Skeletal muscle satellite cell (primary cell): ENCODE measurements at regions not wholly inside any gene's neighbourhood (a gene's known extent, or its start where the extent isn't known, plus 50 kb on each side); places are given as distances from the start of the nearest gene placed in this dataset.

ENCODE experiments used
- H3K27me3 ChIP-seq: 2 replicates; pipeline ENCODE4 v1.7.0; 2013; ENCODE audit warnings: low read length; ENCODE audit not compliant: control insufficient read depth, insufficient read depth
- H3K36me3 ChIP-seq: 2 replicates; pipeline ENCODE4 v1.7.0; 2013; ENCODE audit warnings: mild to moderate bottlenecking, control low read depth, low read length; ENCODE audit not compliant: insufficient read depth
- H3K4me1 ChIP-seq: 2 replicates; pipeline ENCODE4 v1.7.0; 2013; ENCODE audit warnings: low read length; ENCODE audit not compliant: control insufficient read depth, insufficient read depth
- H3K4me2 ChIP-seq: 2 replicates; pipeline ENCODE4 v1.7.0; 2013; ENCODE audit warnings: mild to moderate bottlenecking, low read length
- H3K4me3 ChIP-seq: 2 replicates; pipeline ENCODE4 v1.7.0; 2013; ENCODE audit warnings: low read length
- H3K9ac ChIP-seq: 2 replicates; pipeline ENCODE4 v1.7.0; 2013; ENCODE audit warnings: mild to moderate bottlenecking, low read depth, low read length, moderate library complexity
- H3K9me3 ChIP-seq: replicated peaks from 2 replicates; pipeline ENCODE4 v1.7.0; 2013; ENCODE audit warnings: mild to moderate bottlenecking, control low read depth, low read length

DNA sequence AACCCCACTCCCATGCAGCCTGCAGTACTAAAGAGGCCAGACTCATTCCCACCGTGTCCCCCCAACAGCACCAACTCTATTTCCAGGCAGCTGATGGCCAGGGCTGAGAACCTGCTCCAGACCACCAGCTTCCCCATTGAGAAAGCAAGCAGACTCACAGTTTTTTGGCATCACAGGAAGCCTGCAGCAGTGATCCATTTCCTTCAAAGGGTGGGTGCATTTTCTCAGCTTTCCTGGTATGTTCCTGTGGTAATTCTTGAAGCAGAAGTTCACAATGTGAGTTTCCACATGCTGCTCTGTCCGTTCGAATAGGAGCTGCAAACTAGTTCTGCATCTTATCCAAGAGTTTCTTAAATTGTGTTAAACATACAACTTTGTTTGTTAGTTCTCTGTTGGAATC lies 1249.6 kb upstream of the FAM98A start:
- no peaks in the 10 kb centered on the region for H3K9me3 ChIP-seq
- no peaks in the 10 kb centered on the region for H3K27me3 ChIP-seq
- H3K4me1 ChIP-seq: no peaks in the 10 kb centered on the region
- H3K36me3 ChIP-seq: no peaks in the 10 kb centered on the region
- no peak overlapping the region for H3K9ac ChIP-seq
- H3K4me3 ChIP-seq: no peak overlapping the region
- H3K4me2 ChIP-seq: no peak overlapping the region

DNA sequence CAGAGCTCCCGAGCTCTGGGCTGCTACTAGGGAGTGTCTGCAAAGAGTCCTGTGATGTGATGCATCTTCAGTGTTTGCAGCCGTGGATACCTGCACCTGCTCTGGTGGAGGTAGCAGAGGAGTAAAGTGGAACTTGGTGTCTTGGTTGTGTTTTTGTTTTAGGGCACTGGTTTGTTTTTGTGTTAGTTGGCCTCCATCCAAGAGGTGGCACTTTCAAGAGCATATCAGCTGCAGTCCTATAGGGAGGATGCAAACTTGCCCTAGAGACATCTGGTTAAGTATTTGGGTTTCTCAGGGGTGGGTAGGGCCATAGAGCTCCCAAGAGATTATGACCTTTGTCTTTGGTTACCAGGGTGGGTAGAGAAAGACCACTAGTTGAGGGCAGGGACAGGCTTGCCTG lies 1249.0 kb upstream of the FAM98A start:
- H3K9ac ChIP-seq: no peak overlapping the region

DNA sequence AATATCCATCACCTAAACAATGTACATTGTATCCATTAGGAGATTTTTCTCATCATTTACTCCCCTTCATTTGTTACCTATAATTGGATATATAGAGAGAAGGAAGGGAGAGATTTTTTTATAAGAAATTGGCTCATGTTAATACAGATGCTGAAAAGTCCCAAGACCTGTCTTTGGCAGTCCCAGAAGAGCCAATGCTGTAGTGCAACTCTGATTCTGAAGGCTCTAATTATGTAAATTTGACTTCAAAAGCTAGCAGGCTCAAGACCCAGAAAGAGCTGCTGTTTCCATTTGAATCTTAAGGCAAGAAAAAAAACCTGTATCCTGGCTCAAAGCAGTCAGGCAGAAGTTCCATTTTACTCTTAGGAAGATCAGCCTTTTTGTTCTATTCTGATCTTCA lies 1245.5 kb upstream of the FAM98A start:
- no peaks in the 10 kb centered on the region for H3K27me3 ChIP-seq
- no peak overlapping the region for H3K4me3 ChIP-seq
- H3K4me1 ChIP-seq: no peaks in the 10 kb centered on the region
- H3K9ac ChIP-seq: no peak overlapping the region
- H3K4me2 ChIP-seq: no peak overlapping the region
- no peaks in the 10 kb centered on the region for H3K36me3 ChIP-seq
- no peaks in the 10 kb centered on the region for H3K9me3 ChIP-seq

More for the DNA sequence above, 1249.0 kb upstream of the FAM98A start:
- no peaks in the 10 kb centered on the region for H3K4me1 ChIP-seq
- H3K4me3 ChIP-seq: no peak overlapping the region
- no peaks in the 10 kb centered on the region for H3K27me3 ChIP-seq
- H3K4me2 ChIP-seq: no peak overlapping the region
- no peaks in the 10 kb centered on the region for H3K36me3 ChIP-seq
- H3K9me3 ChIP-seq: no peaks in the 10 kb centered on the region

DNA sequence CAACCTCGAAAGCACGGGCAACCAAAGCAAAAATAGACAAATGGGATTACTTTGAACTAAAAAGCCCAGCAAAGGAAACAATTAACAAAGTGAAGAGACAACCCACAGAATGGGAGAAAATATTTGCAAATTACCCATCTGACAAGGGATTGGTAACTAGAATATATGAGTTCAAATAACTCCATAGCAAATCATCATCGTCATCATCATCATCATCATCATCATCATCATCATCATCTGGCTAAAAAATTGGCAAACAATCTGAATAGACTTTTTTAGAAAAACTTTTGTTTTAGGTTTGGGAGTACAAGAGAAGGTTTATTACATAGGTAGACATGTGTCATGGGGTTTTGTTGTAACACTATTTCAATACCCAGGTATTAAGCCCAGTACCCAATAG lies 1239.3 kb upstream of the FAM98A start:
- Histone ChIP-seq H3K9me3 (peaks cover 3% of the 10 kb centered on the region), H3K36me3 (no peaks in the 10 kb centered on the region), H3K27me3 (no peaks in the 10 kb centered on the region), H3K4me2 (no peak overlapping the region), H3K9ac (no peak overlapping the region), H3K4me1 (no peaks in the 10 kb centered on the region), H3K4me3 (no peak overlapping the region)

DNA sequence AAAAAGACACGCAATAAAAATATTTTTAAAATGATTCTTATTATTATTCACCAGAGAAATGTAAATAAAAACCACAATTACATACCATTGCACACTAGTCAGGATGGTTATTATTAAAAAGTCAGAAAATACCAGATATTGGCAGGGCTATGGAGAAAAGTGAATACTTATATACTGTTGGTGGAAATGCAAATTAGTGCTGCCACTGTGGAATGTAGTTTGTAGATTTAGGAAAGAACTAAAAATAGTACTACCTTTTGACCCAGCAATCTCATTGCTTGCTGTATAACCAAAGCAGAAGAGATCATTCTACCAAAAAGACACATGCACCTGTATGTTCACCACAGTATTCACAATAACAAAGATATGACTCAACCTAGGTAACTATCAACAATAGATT lies 1237.3 kb upstream of the FAM98A start:
- peaks cover 3% of the 10 kb centered on the region for H3K9me3 ChIP-seq
- no peak overlapping the region for H3K4me3 ChIP-seq
- H3K36me3 ChIP-seq: no peaks in the 10 kb centered on the region
- H3K4me2 ChIP-seq: no peak overlapping the region
- H3K9ac ChIP-seq: no peak overlapping the region
- no peaks in the 10 kb centered on the region for H3K4me1 ChIP-seq
- H3K27me3 ChIP-seq: no peaks in the 10 kb centered on the region

DNA sequence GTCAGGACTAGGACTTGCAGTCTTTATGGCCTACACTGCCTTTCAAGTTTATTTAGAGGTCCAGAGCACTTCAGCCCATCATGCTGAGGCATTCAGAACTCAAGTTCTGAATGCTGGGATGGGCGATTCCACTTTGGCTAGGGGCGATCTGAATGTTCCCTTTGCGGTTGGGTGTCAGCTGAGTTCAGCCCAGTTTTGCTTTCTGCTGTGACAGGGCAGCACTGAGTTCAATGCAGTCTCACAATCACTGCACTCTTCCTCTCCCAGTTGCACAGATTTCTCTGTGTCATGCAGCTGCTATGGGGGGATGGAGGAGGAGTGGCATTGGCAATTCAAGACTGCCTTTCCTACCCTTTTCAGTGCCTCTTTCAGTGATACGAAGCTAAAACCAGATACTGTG lies 1232.0 kb upstream of the FAM98A start:
- no peak overlapping the region for H3K9ac ChIP-seq
- H3K36me3 ChIP-seq: no peaks in the 10 kb centered on the region
- no peaks in the 10 kb centered on the region for H3K4me1 ChIP-seq
- H3K4me3 ChIP-seq: no peak overlapping the region
- no peaks in the 10 kb centered on the region for H3K27me3 ChIP-seq
- H3K4me2 ChIP-seq: no peak overlapping the region
- H3K9me3 ChIP-seq: peaks cover 4% of the 10 kb centered on the region

DNA sequence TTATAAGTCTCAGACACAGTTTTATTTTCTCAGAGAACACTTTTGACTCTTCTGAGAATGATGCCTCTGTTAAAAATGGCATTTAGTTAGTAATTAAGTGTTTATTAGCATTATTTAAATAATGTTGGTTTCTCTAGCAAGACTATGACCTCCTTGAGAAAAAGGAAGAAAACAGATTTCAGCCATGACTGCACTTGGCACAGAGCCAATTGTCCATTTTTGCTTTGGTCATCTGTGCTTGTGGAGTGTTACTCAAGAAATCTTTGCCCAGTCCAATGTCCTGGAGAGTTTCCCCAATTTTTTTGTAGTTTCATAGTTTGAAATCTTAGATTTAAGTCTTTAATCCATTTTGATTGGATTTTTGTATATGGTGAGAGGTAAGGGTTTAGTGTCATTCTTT lies 1229.4 kb upstream of the FAM98A start:
- H3K9me3 ChIP-seq: peaks cover 4% of the 10 kb centered on the region
- H3K27me3 ChIP-seq: no peaks in the 10 kb centered on the region
- no peaks in the 10 kb centered on the region for H3K4me1 ChIP-seq
- H3K9ac ChIP-seq: no peak overlapping the region
- H3K4me2 ChIP-seq: no peak overlapping the region
- H3K36me3 ChIP-seq: no peaks in the 10 kb centered on the region
- no peak overlapping the region for H3K4me3 ChIP-seq

DNA sequence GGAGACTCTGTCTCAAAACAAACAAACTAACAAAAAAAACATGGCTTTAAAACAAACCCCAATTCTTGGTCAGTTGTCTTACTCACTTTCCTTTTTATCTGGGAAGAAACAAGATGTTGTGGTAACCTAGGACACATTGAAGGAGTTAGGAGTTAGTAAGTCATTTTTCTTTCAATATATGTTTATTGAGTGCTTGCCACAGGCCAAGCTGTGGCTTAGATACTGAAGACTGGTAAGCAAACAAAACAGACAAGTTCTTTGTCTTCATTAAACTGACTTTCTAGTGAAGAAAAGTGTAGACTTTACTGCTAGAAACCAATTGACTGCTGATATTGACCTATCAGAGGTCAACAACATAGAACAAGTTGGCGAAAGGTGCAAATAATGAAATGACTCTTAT lies 1228.3 kb upstream of the FAM98A start:
- no peak overlapping the region for H3K4me2 ChIP-seq
- H3K9ac ChIP-seq: no peak overlapping the region
- H3K36me3 ChIP-seq: no peaks in the 10 kb centered on the region
- H3K9me3 ChIP-seq: peaks cover 4% of the 10 kb centered on the region
- no peaks in the 10 kb centered on the region for H3K27me3 ChIP-seq
- H3K4me3 ChIP-seq: no peak overlapping the region
- no peaks in the 10 kb centered on the region for H3K4me1 ChIP-seq

DNA sequence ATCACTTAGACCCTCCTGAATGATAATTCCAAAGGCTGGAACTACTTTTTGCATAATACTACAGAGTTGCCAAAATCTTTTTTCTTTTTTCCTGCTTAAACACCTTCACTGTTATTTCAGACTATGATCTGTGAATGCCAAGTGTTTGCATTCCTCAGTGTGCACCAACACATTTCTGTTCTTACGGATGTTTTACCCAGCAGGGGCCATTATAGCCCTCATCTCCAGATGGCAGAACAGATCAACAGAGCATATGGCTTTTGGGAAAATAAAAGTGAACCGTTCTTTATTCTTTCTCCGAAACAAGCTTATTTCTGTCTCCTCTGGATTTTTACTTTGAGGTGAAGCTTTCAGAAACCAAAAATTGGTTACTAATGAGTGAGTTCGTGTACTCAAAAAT lies 1226.6 kb upstream of the FAM98A start:
- no peaks in the 10 kb centered on the region for H3K4me1 ChIP-seq
- no peaks in the 10 kb centered on the region for H3K27me3 ChIP-seq
- H3K9ac ChIP-seq: no peak overlapping the region
- H3K9me3 ChIP-seq: peaks cover 4% of the 10 kb centered on the region
- H3K4me2 ChIP-seq: no peak overlapping the region
- no peaks in the 10 kb centered on the region for H3K36me3 ChIP-seq
- no peak overlapping the region for H3K4me3 ChIP-seq

DNA sequence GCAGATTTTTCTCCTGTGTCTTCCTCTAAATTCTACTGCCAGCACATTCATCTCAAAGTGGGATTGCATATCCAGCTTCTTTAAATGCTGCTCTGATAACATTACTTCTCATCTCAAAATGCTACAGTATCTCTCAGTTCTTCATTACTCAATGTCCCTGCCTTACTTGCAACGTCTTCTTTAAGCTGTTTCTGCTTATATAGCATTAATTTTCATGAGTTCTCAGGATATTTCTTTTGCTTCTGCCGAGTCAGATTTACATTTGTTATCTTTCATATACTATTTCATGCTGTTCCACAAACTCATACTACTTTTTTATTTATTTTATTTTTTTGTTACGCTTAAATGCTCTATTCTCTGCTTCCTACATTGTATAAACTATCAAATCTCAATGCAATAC lies 1223.5 kb upstream of the FAM98A start:
- Histone ChIP-seq H3K36me3 (no peaks in the 10 kb centered on the region), H3K27me3 (no peaks in the 10 kb centered on the region), H3K9me3 (no peaks in the 10 kb centered on the region), H3K4me2 (no peak overlapping the region), H3K4me3 (no peak overlapping the region), H3K9ac (no peak overlapping the region), H3K4me1 (no peaks in the 10 kb centered on the region)

DNA sequence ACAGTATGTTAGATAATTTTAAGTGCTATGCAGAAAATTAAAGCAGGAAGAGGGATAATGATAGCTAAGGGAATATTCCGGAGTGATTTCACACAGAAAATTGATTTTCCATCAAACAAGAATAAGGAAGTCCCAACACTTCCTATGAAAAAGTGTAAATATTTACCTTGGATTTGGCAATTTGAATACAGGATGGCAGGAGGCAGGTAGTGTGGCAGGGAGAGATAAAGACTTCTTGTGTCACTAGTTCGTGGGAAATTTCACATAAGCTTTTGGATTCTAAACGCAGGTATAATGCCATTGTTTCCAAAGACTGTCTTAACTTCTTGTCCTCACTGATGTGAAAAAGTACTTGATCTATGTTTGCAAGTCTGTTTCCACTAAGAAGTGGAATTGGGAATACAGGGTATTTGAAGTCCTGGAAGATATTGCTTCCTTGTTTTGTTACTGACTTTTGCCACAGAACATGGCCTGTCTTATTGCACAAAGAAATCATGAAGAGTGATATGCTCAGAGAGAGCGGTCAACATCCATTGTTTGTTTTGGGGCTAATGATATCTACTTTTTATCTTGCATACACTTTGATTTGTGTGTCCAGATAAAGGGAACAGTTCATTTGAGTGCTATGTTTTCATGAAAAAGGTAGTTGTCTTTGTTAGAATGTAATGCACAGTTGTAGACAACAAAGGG lies 1216.1 kb upstream of the FAM98A start:
- no peak overlapping the region for H3K4me3 ChIP-seq
- H3K9ac ChIP-seq: no peak overlapping the region
- H3K4me1 ChIP-seq: no peaks in the 10 kb centered on the region
- no peaks in the 10 kb centered on the region for H3K27me3 ChIP-seq
- no peak overlapping the region for H3K4me2 ChIP-seq
- H3K36me3 ChIP-seq: no peaks in the 10 kb centered on the region
- H3K9me3 ChIP-seq: peaks cover 4% of the 10 kb centered on the region

DNA sequence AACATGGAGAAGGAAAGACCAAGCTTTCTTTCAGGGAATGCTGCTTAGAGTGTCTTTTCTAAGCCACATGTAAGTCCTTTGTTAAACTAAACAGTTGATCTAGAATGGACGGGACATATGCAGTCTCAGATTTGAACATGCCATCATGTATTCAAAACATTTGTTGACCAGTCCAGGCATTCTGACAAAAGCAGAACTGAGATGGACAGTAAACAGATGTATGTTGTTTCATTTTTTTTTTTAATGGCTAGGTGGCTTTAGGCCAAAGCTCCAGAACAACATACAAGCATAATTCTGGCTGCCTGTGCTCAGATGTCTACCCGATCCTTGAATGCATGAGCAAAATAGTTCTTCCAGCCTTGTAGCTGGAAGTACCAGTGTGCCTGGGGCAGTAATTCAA lies 1211.4 kb upstream of the FAM98A start:
- H3K9ac ChIP-seq: no peak overlapping the region
- H3K4me3 ChIP-seq: no peak overlapping the region
- H3K4me2 ChIP-seq: no peak overlapping the region
- H3K27me3 ChIP-seq: no peaks in the 10 kb centered on the region
- no peaks in the 10 kb centered on the region for H3K36me3 ChIP-seq
- H3K4me1 ChIP-seq: no peaks in the 10 kb centered on the region
- H3K9me3 ChIP-seq: peaks cover 4% of the 10 kb centered on the region
